ENCODE measurements at regions not wholly inside any gene's neighbourhood (a gene's known extent, or its start where the extent isn't known, plus 50 kb on each side); places are given as distances from the start of the nearest gene placed in this dataset.
"Not testable (repeated sequence)": the region's sequence is repeated elsewhere in the genome, so short reads cannot be mapped to it uniquely, and the experiment has no call there.

DNA sequence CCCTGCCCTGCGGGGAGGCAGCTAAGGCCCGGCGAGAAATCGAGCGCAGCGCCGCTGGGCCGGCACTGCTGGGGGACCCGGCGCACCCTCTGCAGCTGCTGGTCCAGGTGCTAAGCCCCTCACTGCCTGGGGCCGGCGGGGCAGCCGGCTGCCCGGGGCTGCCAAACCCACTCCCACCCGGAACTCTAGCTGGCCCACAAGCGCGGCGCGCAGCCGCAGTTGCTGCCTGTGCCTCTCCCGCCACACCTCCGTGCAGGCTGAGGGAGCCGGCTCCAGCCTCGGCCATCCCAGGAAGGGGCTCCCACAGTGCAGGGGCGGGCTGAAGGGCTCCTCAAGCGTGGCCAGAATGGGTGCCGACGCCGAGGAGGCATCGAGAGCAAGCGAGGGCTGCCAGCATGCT is 249.9 kb downstream of the FGF9 start:
- DNase-seq, result not testable (repeated sequence)

DNA sequence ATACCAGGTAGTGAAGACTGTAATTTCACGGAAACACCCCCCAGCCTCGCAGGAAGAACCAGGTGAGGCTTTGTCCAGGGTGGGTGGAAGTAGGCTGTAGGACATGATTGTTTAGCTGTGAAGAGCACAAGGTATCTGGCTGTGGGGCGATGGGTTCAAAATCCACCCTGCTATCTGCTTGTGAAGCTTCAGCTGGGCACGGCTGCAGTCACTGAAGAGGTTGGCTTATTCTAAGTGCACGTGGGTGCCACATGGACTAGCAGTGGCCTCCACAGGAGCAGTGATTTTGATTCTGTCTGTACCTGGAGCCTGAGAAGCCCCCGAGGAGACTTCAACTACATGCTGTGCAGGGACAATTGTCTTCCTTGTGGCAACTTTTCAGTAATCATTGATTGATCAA is 254.1 kb downstream of the FGF9 start:
- no peak for DNase-seq

DNA sequence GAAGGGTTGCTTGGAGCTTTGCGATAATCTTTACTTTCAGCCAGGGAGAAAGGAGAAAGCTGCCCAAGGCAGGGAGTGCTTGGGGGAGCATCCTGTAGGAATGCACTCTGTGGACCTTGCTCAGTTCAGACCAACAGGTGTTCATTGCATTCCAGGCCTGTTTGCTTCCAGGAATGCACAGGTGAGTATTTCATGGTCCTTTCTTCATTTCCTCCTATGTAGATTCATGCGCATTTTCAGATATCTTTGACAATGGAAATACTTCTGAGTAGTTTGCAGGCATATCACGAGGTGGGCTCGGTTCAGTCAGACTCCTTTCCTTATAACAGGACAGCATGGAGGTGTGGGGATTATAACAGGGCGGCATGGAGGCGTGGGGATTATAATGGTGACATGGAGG is 254.8 kb downstream of the FGF9 start:
- DNase-seq, result no peak

DNA sequence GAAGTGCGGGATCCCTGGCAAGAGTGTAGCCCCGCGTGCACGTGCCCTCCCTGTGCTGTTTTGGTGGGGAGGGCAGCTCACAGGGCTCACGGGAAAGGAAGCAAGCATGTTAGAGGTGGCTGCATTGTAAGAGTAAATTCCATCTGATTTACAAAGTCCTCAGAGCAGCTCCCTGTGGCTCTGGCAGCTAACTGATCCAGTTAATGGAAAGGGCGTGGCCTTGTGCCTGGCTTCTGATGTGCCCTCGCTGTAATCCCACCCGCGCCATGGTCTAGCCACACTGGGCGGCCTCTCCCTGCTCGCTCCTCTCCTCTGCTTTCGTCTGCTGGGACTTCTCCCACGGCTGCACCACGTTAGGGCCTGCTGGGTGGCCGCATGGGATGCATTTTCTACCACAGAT is 258.5 kb downstream of the FGF9 start:
- DNase-seq, result no peak

DNA sequence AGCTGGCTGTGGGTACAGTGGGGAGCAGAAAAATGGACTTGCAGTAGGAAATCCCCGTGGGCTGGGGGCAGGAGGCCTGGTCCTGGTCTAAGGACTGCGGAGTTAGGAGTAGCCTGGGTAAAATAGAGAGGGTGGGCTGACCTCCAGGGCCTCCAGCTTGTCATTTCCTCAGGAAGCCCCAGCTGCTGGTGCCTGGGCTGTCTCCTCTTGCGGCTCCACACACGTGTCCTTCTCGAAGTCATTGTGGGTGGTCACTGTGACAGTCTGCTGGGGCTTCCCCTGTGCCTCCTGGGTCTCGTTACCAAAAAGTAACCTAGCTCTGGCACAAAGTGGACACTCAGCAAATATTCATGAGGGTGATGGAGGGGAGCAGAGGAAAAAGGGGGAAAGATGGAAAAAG is 259.7 kb downstream of the FGF9 start:
- DNase-seq, result no peak

DNA sequence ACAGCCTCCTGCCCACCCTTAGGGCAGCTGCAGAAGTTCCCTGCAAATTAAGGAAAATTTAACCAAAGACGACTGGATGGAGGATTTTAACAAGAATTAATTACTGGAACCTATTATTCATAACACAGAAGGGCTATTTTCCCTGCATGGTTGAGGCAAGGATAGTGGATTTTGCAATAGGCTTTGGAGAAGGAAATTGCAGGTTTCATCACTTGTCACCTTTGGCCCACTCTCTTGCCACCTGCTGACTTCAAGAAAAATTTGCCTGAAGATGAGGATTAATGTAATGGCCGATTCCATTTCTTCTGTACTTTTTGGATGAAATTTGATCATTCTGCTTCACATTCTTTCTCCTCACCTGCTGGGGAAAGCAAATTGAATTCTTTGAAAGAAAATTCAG is 261.7 kb downstream of the FGF9 start:
- DNase-seq, result no peak

DNA sequence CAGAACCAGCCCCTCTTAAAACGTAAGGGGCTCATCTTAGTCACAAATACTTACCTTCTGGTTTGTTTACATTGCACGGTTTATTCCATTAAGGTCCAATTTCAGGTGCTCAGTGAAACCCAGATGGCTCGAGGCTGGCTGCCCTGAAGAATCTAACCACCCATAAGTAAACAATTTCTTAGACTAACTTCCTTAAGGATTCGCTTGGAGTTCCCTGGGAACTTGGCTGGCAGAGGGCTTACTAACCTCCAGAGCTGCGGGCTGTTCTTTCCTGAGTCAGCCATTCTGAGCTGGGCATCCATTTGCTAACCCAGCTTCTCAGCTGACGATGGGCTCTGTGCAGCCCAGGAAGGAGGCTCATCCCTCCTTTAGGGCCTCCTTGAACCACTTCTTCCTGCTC is 262.1 kb downstream of the FGF9 start:
- no peak for DNase-seq

DNA sequence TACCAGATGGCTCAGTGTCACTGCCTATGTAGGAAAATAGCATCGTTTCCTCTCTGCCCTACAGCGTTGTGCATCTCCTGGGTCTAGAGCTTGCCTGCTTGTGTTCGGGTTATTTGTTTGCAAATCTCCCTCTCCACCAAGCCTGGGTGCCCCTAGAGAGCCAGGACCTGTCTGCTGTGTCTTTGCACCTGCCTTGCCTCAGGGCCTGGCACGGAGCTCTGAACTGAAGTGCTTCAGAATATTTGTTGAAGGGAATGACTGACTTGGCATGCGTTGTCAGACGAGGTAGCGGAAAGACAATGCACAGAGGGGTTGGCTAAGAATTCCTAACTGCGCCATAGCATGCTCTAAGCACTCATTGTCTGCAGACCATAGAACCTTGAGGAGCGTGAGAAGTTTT is 263.4 kb downstream of the FGF9 start:
- DNase-seq, result no peak

DNA sequence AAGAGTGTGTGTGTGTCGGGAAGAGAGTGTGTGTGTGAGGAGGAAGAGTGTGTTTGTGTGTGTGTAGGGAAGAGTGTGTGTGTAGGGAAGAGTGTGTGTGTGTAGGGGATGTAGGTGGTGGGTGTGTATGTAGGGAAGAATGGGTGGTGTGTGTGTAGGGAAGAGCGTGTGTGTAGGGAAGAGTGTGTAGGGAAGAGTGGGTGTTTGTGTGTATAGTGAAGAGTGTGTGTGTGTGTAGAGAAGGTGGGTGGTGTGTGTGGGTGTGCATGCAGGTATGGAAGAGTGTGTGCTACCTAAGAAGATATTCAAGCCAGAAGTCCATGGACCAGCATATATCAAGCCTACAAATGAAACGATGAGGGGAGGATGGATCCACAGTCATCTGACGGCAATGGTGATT is 265.8 kb downstream of the FGF9 start:
- DNase-seq, result no peak

DNA sequence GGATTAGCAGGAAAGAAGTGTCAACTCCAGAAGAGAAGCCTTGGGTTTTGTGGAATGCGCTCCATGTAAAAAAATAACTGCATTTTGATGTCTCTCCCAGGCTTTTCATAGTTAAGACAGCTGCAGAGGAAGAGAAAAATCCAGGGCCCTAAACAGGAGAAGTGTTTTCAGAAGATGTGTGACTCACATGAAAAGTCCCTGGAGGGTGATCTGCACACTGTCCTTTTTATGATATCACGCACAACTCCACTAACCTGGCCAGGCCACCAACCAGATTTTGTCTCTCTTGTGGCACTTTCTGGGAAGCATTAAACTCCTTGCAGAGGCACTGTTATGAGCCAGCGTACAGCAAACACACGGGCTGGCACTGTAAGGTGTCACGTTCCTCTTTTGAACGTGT is 267.3 kb downstream of the FGF9 start:
- DNase-seq, result no peak

DNA sequence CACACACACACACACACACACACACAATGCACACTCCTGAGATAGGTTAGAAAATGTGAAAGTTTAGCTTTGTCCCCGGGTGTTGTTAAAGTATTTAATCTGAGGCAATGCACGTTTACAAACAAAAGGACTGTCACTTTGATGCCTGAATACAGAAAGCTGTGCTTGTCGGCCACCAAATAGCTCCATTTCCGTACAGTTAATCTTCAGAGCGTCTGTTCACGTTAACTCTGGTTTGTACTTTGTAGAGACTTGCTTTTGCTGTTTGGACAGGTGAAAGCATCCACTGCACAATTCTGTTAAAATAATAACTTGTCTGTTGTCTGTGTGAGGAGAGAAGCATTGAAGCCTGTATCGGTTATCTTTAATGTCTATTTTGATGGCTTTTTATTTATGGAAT is 267.8 kb downstream of the FGF9 start:
- DNase-seq, result no peak

DNA sequence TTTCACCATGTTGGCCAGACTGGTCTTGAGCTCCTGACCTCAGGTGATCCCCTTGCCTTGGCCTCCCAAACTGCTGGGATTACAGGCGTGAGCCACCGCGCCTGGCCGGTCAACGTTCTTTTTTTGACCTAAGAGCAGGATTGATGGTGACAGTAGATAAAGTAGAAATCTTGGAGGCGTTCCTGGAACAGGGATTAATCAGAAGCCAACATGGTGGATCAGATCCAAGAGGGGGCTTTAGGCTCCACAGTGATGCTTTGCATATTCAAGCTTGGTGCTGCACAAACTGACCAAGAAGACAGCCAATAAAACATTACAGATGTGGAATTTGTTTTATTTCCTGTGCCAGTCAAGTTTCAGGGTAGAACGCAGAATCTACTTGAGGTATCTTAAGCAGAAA is 271.2 kb downstream of the FGF9 start:
- no peak for DNase-seq

DNA sequence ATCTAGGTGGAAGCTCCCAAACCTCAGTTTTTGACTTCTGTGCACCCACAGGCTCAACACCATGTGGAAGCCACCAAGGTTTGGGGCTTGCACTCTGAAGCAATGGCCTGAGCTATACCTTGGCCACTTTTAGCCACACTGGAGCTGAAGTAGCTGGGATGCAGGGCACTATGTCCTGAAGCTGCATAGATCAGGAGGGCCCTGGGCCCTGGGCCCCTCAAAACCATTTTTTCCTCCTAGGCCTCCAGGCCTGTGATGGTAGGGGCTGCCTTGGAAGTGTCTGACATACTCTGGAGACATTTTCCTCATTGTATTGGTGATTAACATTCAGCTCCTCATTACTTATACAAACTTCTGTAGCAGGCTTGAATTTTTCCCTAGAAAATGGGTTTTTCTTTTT is 273.7 kb downstream of the FGF9 start:
- DNase-seq, result no peak

DNA sequence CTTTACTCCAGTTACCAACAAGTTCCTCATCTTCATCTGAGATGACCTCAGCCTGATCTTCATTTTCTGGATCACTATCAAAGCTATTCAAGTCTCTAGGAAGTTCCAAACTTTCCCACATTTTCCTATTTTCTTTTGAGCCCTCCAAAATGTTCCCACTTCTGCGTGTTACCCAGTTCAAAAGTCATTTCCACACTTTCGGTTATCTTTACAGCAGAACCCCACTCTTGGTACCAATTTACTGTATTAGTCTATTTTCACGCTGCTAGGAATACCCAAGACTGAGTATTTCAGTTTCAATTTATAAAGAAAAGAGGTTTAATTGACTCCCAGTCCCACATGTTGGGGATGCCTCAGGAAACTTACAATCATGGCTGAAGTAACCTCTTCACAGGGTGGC is 274.3 kb downstream of the FGF9 start:
- DNase-seq, result no peak

DNA sequence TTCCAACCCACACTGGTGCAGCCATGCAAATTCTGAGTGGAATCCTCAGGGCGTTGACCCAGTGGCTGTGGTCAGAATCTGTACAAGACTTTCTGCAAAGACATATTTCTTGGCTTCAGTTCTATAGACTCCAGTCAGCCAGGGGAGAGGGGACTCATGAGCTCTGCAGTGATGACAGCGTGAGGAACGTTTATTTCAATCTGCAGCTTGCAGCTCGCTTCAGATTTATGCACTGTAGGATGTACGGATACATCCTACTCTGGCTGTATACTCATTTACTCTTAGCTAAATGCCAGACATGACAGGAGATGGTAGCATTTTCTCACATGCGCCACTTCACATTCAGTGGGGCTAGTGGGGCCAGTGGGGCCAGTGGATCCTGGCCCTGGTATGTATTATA is 276.1 kb downstream of the FGF9 start:
- DNase-seq, result no peak

DNA sequence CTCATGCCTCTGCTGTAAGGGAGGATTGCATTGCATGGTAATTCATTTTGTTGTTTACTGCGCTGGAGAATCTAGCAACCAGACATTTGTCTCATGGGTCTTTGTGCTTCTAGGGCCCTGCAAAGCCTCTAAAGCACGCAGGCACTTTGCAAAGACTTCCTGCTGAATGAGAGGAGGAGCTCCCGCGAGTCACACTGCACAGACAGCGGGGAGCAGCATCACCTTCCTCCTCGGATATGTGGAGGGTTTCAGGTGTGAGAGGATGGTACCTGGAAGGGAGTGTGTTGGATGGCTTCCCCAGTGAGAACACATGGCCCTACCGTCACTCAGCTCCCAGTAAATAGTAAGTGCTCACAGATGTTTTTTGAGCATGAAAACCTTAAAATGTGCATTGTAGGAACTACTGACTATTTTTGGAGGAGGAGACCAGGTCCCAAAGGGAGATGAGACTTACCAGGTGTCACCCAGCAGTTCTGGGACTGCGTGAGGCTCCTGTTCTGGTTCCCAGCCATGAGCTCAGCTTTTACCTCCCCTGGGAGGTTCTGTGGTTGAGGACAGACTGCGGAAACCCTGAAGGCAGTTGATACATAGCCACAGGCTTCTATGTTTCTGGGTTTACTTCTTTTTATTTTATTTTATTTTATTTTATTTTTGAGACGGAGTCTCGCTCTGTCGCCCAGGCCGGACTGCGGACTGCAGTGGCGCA is 278.0 kb downstream of the FGF9 start:
- DNase-seq, result no peak

DNA sequence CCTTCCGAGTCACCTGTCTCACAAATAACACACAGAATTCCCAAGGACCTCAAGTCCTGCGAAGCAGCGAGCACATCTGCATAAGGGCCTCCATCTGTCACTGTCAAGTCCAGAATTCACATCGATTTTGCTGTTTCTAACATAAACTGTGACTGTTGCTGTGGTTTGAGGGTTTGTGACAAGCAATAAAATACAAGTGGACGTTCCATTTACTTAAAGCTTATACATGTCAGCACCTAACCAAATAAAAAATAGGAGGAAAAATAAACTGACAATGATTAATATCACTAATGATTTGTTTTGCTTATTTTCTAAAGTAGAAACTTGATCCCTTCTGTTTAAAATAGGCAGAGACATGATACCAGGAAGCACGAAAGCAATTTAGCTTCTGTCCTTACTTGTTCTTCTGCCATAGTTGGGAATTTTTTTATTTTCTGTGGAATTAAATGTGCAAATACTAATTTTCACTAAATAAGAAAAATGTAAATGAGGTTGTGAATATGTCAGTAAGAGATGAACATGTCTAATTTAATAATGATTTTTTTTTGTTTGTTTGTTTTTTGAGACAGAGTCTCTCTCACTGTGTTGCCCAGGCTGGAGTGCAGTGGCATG is 279.1 kb downstream of the FGF9 start:
- no peak for DNase-seq

DNA sequence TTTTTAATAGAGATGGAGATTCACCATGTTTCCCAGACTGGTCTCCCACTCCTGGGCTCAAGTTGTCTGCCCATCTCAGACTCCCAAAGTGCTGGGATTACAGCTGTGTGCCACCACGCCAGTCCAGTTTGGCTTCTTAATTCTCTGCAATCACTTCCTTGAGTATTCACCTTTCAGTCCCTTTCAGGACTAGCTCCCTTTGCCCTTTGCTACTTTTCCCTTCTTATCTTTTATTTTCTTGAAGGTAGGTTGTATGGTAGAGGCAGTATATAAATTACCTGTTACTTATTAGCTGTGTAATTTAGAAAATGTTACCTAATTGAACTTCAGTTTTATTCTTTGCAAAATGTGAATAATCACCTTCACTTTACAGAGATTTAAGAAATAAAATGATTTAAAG is 285.8 kb downstream of the FGF9 start:
- no peak for DNase-seq

DNA sequence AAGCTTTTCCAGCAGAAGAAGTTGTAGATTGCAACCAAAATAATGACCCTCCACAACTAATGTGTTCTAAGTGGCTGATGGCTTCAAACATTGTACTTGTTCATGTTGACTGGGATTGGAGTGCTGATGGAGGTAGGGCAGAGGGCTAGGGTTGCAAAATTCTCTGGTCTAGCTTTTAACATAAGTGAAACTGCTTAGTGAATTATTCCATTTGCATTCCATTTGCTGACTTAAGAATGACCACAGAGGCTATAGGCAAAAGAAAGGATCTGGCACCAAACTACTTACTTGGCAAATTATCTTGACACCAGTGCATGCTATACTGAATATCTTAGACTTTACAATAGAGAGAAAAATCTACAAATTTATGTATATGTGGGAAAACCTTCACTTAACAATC is 287.0 kb downstream of the FGF9 start:
- DNase-seq, result no peak

DNA sequence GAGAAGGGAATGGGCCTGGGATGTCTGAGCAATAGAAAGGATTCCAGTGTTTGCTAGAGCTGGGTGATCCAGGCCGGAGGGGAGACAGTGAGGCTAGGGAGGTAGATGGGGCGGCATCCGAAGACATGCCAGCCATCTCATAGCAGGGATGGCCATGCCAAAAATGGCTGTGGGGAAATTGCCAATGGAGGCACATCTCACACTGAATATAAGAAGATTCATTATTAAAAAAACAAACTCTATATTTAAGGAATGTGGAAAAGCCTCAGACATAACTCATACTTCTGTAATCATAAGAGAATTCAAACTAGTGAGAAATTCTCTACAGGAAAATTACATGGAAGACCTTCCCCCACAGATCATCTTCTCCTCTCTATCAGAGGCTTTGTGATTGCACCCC is 289.2 kb downstream of the FGF9 start:
- no peak for DNase-seq

DNA sequence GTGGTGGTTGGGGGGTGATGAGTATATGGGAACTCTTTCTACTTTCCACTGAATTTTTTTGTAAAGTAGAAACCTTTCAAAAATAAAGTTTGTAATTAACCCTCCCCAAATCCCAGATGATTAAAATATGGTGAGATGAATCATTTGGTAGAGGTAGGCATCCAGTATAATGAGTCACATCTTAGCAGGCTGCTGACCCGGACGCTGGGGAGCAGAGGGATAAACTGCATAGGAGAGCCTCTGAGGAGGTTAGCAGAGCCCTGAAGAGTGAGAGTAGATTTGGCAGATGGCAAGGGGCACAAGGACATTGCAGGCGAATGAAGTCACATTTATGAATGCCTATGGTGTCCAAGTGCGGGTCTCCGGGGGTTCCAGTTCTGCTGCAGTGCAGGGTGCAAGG is 293.8 kb downstream of the FGF9 start:
- no peak for DNase-seq

DNA sequence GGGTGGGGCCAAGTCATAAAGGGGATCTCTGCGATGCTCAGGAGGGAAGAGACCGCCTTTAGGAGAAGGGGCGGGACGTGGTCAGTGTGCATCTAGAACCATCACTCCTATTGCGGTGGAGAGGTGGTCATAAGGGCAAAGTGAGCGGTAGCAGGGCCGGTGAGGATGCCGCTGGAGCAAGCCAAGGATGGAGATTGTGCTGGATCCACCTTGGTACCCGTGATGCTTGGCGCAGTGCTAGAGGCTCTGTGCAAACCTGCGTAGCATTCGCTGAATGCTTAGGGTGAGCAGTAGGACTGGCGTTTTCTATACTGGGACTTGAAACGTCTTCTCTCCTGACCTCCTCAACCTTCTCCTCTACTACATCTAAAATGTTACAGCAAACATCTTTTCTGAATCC is 294.2 kb downstream of the FGF9 start:
- no peak for DNase-seq

DNA sequence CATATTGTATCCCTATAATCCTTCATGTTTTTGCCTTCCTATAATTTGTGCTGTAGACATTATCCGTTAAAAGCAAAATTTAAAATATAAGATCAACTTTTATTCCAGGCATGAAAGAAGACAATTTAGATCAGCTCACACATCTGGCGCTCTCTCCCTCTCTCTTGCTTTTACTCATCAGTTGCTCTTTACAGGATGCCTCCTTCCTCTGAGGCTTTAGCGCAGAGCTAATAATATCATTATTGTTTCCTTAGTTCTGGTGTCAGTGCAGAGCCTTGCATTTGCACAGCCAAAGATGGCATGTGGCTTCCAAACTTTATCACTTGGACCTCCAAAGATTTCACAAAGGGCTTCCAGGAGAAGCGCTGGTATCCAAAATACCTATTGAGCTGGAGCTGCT is 295.1 kb downstream of the FGF9 start:
- DNase-seq, result no peak

DNA sequence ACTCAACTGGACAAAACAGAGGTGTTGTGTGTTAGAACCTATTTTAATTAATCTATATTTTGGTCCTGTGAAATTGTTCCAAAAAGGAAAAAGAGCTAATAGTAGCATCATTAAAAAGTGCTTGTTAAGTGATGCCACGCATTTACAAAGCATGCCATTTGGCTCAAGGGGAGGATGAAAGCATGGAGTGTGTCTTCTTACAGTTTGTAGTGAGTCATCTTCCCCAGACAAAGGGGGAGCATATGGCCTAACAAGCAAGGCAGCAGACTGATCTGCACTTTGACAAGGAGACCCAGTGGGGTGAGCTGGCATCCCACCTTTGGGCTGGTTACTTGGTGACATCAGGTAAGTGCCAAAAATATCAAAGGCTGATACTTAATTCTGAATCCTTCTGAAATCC is 297.0 kb downstream of the FGF9 start:
- DNase-seq, result peak in 1 of 2 experiments; percentile 62

DNA sequence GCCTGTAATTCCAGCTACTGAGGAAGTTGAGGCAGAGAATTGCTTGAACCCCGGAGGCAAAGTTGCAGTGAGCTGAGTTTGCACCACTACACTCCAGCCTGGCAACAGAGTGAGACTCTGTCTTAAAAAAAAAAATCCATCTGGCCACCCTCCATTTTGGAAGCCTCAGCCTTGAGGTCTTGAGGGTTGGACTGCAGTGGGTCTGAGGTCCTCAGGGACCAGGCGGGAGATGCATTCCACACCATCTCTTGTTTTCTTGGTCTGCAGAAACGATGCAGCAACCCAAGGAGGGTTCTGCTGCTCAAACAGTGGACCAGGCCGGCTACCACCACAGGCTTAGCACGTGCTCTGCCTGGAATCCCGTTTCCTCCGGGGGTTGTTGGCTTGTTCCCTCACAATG is 299.3 kb downstream of the FGF9 start:
- DNase-seq, result no peak
